ENCODE measurements at regions not wholly inside any gene's neighbourhood (a gene's known extent, or its start where the extent isn't known, plus 50 kb on each side); places are given as distances from the start of the nearest gene placed in this dataset.

- TF ChIP-seq POLR2AphosphoS2 (conservative IDR thresholded peaks at IDR 0.05; ENCODE audit: low read length) (no peak), NFE2L2 (conservative IDR thresholded peaks at IDR 0.05; ENCODE audit: low read length) (no peak), KDM5A (IDR thresholded peaks at IDR 0.05) (no peak), HOXA7 (CRISPR knock-in tag; IDR thresholded peaks at IDR 0.05) (no peak), CHD4 (IDR thresholded peaks at IDR 0.05; ENCODE audit: borderline replicate concordance) (no peak), ESRRA (IDR thresholded peaks at IDR 0.05; ENCODE audit: borderline replicate concordance, low read length) (no peak), KDM1A (IDR thresholded peaks at IDR 0.05; ENCODE audit: low read depth) (no peak)
- TF ChIP-seq, protein P1, sequence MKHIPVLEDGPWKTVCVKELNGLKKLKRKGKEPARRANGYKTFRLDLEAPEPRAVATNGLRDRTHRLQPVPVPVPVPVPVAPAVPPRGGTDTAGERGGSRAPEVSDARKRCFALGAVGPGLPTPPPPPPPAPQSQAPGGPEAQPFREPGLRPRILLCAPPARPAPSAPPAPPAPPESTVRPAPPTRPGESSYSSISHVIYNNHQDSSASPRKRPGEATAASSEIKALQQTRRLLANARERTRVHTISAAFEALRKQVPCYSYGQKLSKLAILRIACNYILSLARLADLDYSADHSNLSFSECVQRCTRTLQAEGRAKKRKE (CRISPR knock-in tag; IDR thresholded peaks at IDR 0.05; ENCODE audit: low read depth): no peak
Observed at GRCh38 chr6:15911753-15912504, 217.0 kb upstream of the MYLIP start (continued).

DNA sequence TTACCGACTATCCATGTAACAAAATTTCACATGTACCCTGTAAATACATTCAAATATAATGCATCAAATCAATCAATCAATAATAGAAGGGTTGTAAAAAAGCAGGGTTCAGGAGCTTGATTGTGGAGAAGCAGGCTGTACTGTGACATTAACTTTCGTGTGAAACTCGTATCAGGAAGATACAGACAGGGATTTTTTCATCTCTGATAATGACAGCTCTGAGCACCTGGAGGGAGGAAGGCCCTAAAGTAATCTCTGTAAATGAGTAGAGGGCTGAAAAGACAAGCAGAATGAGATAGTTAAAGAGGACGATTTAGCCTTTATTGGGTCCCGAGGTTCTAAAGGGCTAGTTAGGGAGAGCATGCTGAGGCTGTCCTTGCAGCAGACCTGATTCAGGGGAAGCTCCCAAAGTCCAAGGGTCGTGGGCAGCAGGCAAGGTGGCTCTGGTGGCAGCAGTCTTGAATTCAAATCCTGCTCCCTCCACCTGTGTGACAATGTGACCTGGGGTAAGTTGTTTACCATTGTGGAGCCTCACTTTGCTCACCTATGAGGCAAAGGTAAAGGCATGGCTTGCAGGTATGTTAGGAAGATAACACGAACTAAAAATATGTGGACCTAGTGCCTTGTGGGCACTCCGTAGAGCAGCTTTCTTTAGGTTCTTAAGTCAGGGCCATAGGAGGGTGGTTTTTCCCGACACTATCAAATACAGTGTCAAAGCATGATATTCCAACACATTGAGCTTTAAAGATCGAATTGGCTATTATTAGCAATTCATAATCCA lies 219.4 kb upstream of the MYLIP start:
- no peak for ATAC-seq
- WGBS (ENCODE audit: missing lambda C conversion rate): 17% methylated on average over 10 of the region's 10 CpGs
- no peak for TF ChIP-seq EHMT2 (IDR thresholded peaks at IDR 0.05; ENCODE audit: low read depth)
- TF ChIP-seq HDAC2 (IDR thresholded peaks at IDR 0.05): no peak
- no peak for TF ChIP-seq JUN (IDR thresholded peaks at IDR 0.05)
- TF ChIP-seq HEYL (CRISPR knock-in tag; IDR thresholded peaks at IDR 0.05): no peak
- TF ChIP-seq REST (IDR thresholded peaks at IDR 0.05): no peak
- no peak for TF ChIP-seq NFE2L2 (conservative IDR thresholded peaks at IDR 0.05; ENCODE audit: low read length)
- no peak for TF ChIP-seq HOXB5 (CRISPR knock-in tag; IDR thresholded peaks at IDR 0.05)
- no peak for TF ChIP-seq FOSL2 (IDR thresholded peaks at IDR 0.05)
- no peak for TF ChIP-seq FOSL2 (CRISPR knock-in tag; IDR thresholded peaks at IDR 0.05)
- TF ChIP-seq CHD4 (IDR thresholded peaks at IDR 0.05; ENCODE audit: borderline replicate concordance): no peak
- no peak for TF ChIP-seq FOSB (CRISPR knock-in tag; IDR thresholded peaks at IDR 0.05)
- no peak for TF ChIP-seq RCOR1 (IDR thresholded peaks at IDR 0.05; ENCODE audit: low read depth, low read length)
- Histone ChIP-seq H3K9me3 (no peaks in the 10 kb centered on the region), H3K27ac (no peak overlapping the region), H3K4me2 (no peak overlapping the region), H3K4me1 (no peaks in the 10 kb centered on the region), H3K4me3 (no peak overlapping the region)
- POLR2A ChIA-PET: no interaction called here
- CTCF ChIA-PET: no interaction called here
- no peak for FAIRE-seq
- DNase-seq (ENCODE audit: low read depth in 1 of 2, low spot score in 1 of 2): no peak

- no peak overlapping the region for H3K4me2 ChIP-seq
- no peak overlapping the region for H3K4me3 ChIP-seq
- no peak overlapping the region for H3K27ac ChIP-seq
- TF ChIP-seq ESRRA (IDR thresholded peaks at IDR 0.05; ENCODE audit: borderline replicate concordance, low read length) (no peak), REST (IDR thresholded peaks at IDR 0.05) (no peak), POLR2AphosphoS2 (conservative IDR thresholded peaks at IDR 0.05; ENCODE audit: low read length) (no peak), RCOR1 (IDR thresholded peaks at IDR 0.05; ENCODE audit: low read depth, low read length) (no peak), RARB (CRISPR knock-in tag; IDR thresholded peaks at IDR 0.05) (no peak), HDAC2 (IDR thresholded peaks at IDR 0.05) (no peak), BCL3 (IDR thresholded peaks at IDR 0.05) (no peak), ZNF302 (CRISPR knock-in tag; IDR thresholded peaks at IDR 0.05) (no peak), EHF (CRISPR knock-in tag; IDR thresholded peaks at IDR 0.05) (no peak), CBX8 (IDR thresholded peaks at IDR 0.05) (no peak), FOSB (CRISPR knock-in tag; IDR thresholded peaks at IDR 0.05) (no peak)
- TF ChIP-seq, protein P2, sequence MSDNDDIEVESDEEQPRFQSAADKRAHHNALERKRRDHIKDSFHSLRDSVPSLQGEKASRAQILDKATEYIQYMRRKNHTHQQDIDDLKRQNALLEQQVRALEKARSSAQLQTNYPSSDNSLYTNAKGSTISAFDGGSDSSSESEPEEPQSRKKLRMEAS (IDR thresholded peaks at IDR 0.05): no peak
- DNase-seq (ENCODE audit: low read depth in 1 of 2, low spot score in 1 of 2) (no peak), ATAC-seq (no peak), FAIRE-seq (no peak)
- POLR2A ChIA-PET: no interaction called here
- WGBS (ENCODE audit: missing lambda C conversion rate): 51% methylated on average over 5 of the region's 5 CpGs
- H3K9me3 ChIP-seq: no peaks in the 10 kb centered on the region
- H3K4me1 ChIP-seq: no peaks in the 10 kb centered on the region
- CTCF ChIA-PET: interaction anchor here (1.7 kb wide), 1 partner anchor 274 kb away, joined by 3 read pairs; no protein-coding TSS in a partner anchor
Observed at GRCh38 chr6:15908871-15909270, 220.0 kb upstream of the MYLIP start.

Measured in A549 (cell line).